Mesendoderm (in vitro differentiated cells): ENCODE measurements at regions not wholly inside any gene's neighbourhood (a gene's known extent, or its start where the extent isn't known, plus 50 kb on each side); places are given as distances from the start of the nearest gene placed in this dataset.

Experiments
- DNase-seq: peaks from one replicate; pipeline ENCODE4 v3.0.0; 2013
- H2AK5ac ChIP-seq: 2 replicates; pipeline ENCODE4 v1.6.1; 2013; ENCODE audit warnings: low read length, inconsistent platforms
- H2BK120ac ChIP-seq: 2 replicates; pipeline ENCODE4 v1.6.1; 2013; ENCODE audit warnings: low read depth, mild to moderate bottlenecking, low read length, moderate library complexity, mixed read lengths
- H2BK15ac ChIP-seq: replicated peaks from 2 replicates; pipeline ENCODE4 v1.6.1; 2013; ENCODE audit warnings: low read depth, mild to moderate bottlenecking, moderate library complexity
- H2BK5ac ChIP-seq: 2 replicates; pipeline ENCODE4 v1.6.1; 2013; ENCODE audit warnings: low read length, inconsistent platforms
- H3K18ac ChIP-seq: 2 replicates; pipeline ENCODE4 v1.6.1; 2013; ENCODE audit warnings: mild to moderate bottlenecking, low read length, mixed read lengths
- H3K23ac ChIP-seq: one replicate; pipeline ENCODE4 v1.6.1; 2013; ENCODE audit warnings: low read length
- H3K27ac ChIP-seq: 2 replicates; pipeline ENCODE4 v1.5.1; 2013; ENCODE audit warnings: low read depth, mild to moderate bottlenecking, inconsistent platforms, low read length, moderate library complexity
- H3K27me3 ChIP-seq: 2 replicates; pipeline ENCODE4 v1.6.1; 2013; ENCODE audit warnings: low read length, control low read depth, mild to moderate bottlenecking, inconsistent platforms; ENCODE audit not compliant: insufficient read depth, poor library complexity
- H3K36me3 ChIP-seq: 2 replicates; pipeline ENCODE4 v1.6.1; 2013; ENCODE audit warnings: low read length, inconsistent platforms; ENCODE audit not compliant: control insufficient read depth, insufficient read depth
- H3K4ac ChIP-seq: one replicate; pipeline ENCODE4 v1.6.1; 2013; ENCODE audit warnings: low read depth, mild to moderate bottlenecking, low read length, moderate library complexity
- H3K4me1 ChIP-seq: 2 replicates; pipeline ENCODE4 v1.6.1; 2013; ENCODE audit warnings: low read depth, low read length, inconsistent platforms; ENCODE audit not compliant: control insufficient read depth
- H3K4me2 ChIP-seq: 2 replicates; pipeline ENCODE4 v1.6.1; 2013; ENCODE audit warnings: low read length
- H3K4me3 ChIP-seq: 2 replicates; pipeline ENCODE4 v1.5.1; 2013; ENCODE audit warnings: mild to moderate bottlenecking, low read length
- H3K56ac ChIP-seq: one replicate; pipeline ENCODE4 v1.6.1; 2013; ENCODE audit warnings: low read length
- H3K79me1 ChIP-seq: 2 replicates; pipeline ENCODE4 v1.6.1; 2013; ENCODE audit warnings: low read length, inconsistent platforms
- H3K79me2 ChIP-seq: 2 replicates; pipeline ENCODE4 v1.6.1; 2013; ENCODE audit warnings: mild to moderate bottlenecking, low read length; ENCODE audit not compliant: control insufficient read depth, insufficient read depth
- H3K9ac ChIP-seq: 2 replicates; pipeline ENCODE4 v1.6.1; 2013; ENCODE audit warnings: low read length, inconsistent platforms
- H4K5ac ChIP-seq: one replicate; pipeline ENCODE4 v1.6.1; 2013; ENCODE audit warnings: low read length
- H4K8ac ChIP-seq: one replicate; pipeline ENCODE4 v1.6.1; 2013; ENCODE audit warnings: low read depth, mild to moderate bottlenecking, control low read depth, low read length, moderate library complexity
- WGBS: extraction: QIAGEN DNeasy Blood & Tissue Kit; methylation state at CpG from one replicate; pipeline ENCODE4 v1.1.7; 2013; ENCODE audit warnings: low lambda C conversion rate, missing lambda C conversion rate; ENCODE audit not compliant: insufficient coverage; ENCODE audit errors: extremely low coverage; 5-methylcytosine and 5-hydroxymethylcytosine counted together

DNA sequence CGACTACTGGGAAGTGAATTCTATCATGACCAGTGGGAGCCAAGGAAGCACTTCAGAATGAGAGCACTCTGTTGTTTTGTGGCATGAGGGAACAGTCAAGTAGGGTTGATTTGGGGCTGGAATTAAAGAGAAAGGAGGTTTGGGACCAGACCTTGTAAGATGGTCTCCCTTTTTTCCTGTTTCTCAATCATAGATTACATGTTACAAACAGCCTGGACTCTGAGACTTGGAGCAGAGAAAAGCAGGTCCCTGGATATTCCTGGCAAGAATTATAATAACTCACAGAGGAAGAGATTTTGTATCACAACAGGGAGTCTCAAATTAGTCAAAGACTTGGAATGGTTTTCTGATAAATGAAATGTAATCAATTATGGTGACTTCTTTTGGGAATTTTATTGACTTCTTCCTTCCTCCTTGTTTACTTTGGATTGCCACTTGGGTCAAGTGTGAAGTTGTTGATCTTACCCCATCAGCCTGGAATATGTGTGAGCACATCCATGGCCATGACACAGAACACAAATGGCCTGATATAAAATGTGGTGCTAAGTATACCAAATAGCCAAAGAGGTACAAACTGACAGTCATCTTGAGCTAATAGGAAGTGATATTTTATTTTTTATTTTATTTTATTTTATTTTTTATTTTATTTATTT, 131.0 kb upstream of the OSMR start:
- Histone ChIP-seq H2BK120ac (no peak overlapping the region), H2BK5ac (no peak overlapping the region), H3K4ac (no peak overlapping the region), H3K79me1 (no peaks in the 10 kb centered on the region), H3K4me2 (no peak overlapping the region), H3K79me2 (no peaks in the 10 kb centered on the region), H3K27ac (no peak overlapping the region), H3K4me1 (peaks cover 9% of the 10 kb centered on the region), H3K36me3 (no peaks in the 10 kb centered on the region), H3K56ac (no peak overlapping the region), H3K9ac (no peak overlapping the region), H3K23ac (no peak overlapping the region), H4K8ac (no peak overlapping the region), H4K5ac (no peak overlapping the region), H2AK5ac (no peak overlapping the region), H3K18ac (no peak overlapping the region), H3K27me3 (no peaks in the 10 kb centered on the region), H3K4me3 (no peak overlapping the region), H2BK15ac (no peak overlapping the region)
- no peak for DNase-seq
- WGBS: no CpG with 5 or more reads among the region's 1 CpG

- H3K9ac ChIP-seq: no peak overlapping the region
- no peak overlapping the region for H3K27ac ChIP-seq
- no peak overlapping the region for H2BK15ac ChIP-seq
- no peak overlapping the region for H2BK120ac ChIP-seq
- H3K23ac ChIP-seq: no peak overlapping the region
- H4K8ac ChIP-seq: no peak overlapping the region
- no peak overlapping the region for H2BK5ac ChIP-seq
- peak; percentile 76 for DNase-seq
- no peak overlapping the region for H4K5ac ChIP-seq
- H3K18ac ChIP-seq: no peak overlapping the region
- H3K4me1 ChIP-seq: peaks cover 12% of the 10 kb centered on the region
- no peak overlapping the region for H3K4me2 ChIP-seq
- no peaks in the 10 kb centered on the region for H3K27me3 ChIP-seq
- no peaks in the 10 kb centered on the region for H3K36me3 ChIP-seq
- no CpG with 5 or more reads among the region's 1 CpG for WGBS
- H3K4me3 ChIP-seq: no peak overlapping the region
- H3K4ac ChIP-seq: no peak overlapping the region
- no peak overlapping the region for H2AK5ac ChIP-seq
- no peaks in the 10 kb centered on the region for H3K79me2 ChIP-seq
- no peaks in the 10 kb centered on the region for H3K79me1 ChIP-seq
- no peak overlapping the region for H3K56ac ChIP-seq
Measured at GRCh38 chr5:38715696-38716095, 130.1 kb upstream of the OSMR start.

GRCh38 chr5:38716516-38716915, 129.3 kb upstream of the OSMR start:
- Histone ChIP-seq H4K8ac (no peak overlapping the region), H3K4me1 (peaks cover 12% of the 10 kb centered on the region), H3K9ac (no peak overlapping the region), H4K5ac (no peak overlapping the region), H3K27ac (no peak overlapping the region), H3K79me1 (no peaks in the 10 kb centered on the region), H2AK5ac (no peak overlapping the region), H3K36me3 (no peaks in the 10 kb centered on the region), H3K4me3 (no peak overlapping the region), H3K4ac (no peak overlapping the region), H3K79me2 (no peaks in the 10 kb centered on the region), H2BK15ac (no peak overlapping the region), H3K4me2 (no peak overlapping the region), H3K18ac (no peak overlapping the region), H3K27me3 (no peaks in the 10 kb centered on the region), H3K56ac (no peak overlapping the region), H3K23ac (no peak overlapping the region), H2BK120ac (no peak overlapping the region), H2BK5ac (no peak overlapping the region)
- no CpG with 5 or more reads among the region's 5 CpGs for WGBS
- no peak for DNase-seq

GRCh38 chr5:38718771-38719391, 126.9 kb upstream of the OSMR start:
- H3K56ac ChIP-seq: peak overlapping the region; percentile 47
- peak; percentile 73 for DNase-seq
- H3K18ac ChIP-seq: no peak overlapping the region
- H3K4me1 ChIP-seq: peaks cover 12% of the 10 kb centered on the region
- no peak overlapping the region for H4K5ac ChIP-seq
- no peak overlapping the region for H4K8ac ChIP-seq
- no peaks in the 10 kb centered on the region for H3K79me1 ChIP-seq
- WGBS: no CpG with 5 or more reads among the region's 6 CpGs
- no peaks in the 10 kb centered on the region for H3K36me3 ChIP-seq
- H2BK15ac ChIP-seq: no peak overlapping the region
- no peaks in the 10 kb centered on the region for H3K79me2 ChIP-seq
- no peak overlapping the region for H2AK5ac ChIP-seq
- H3K23ac ChIP-seq: no peak overlapping the region
- no peak overlapping the region for H3K9ac ChIP-seq
- H3K4ac ChIP-seq: no peak overlapping the region
- no peaks in the 10 kb centered on the region for H3K27me3 ChIP-seq
- peak overlapping the region; percentile 76 for H2BK5ac ChIP-seq
- no peak overlapping the region for H3K4me2 ChIP-seq
- H3K4me3 ChIP-seq: no peak overlapping the region
- no peak overlapping the region for H2BK120ac ChIP-seq
- H3K27ac ChIP-seq: peak overlapping the region; percentile 45

DNA sequence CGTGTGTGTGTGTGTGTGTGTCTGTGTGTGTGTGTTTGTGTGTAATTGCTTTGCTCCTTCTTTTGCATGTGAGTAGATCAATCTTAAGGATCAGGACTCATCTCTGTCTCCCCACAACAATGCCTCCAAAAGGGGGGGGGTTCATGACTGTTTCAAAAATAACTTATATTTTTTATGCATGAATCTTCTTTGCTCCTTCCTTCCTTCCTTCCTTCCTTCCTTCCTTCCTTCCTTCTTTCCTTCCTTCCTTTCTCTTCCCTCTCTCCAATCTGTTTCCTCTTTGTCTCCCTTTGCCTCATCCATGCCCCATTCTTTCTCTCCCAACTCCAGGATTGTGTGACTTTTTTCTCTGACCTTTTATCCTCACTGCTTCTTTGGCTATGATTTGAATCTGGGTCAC, 126.4 kb upstream of the OSMR start:
- H4K8ac ChIP-seq: no peak overlapping the region

More for the DNA sequence above, 126.4 kb upstream of the OSMR start:
- Histone ChIP-seq H2BK15ac (no peak overlapping the region), H3K18ac (no peak overlapping the region), H3K4me1 (peaks cover 14% of the 10 kb centered on the region), H2BK5ac (peak overlapping the region; percentile 76), H3K4me3 (no peak overlapping the region), H3K23ac (no peak overlapping the region), H3K27ac (no peak overlapping the region), H3K4me2 (no peak overlapping the region), H3K4ac (no peak overlapping the region), H3K27me3 (no peaks in the 10 kb centered on the region), H4K5ac (no peak overlapping the region), H3K79me2 (no peaks in the 10 kb centered on the region), H3K9ac (no peak overlapping the region), H3K36me3 (no peaks in the 10 kb centered on the region), H3K56ac (peak overlapping the region; percentile 35), H2AK5ac (peak overlapping the region; percentile 61), H2BK120ac (no peak overlapping the region), H3K79me1 (no peaks in the 10 kb centered on the region)
- WGBS: no CpG with 5 or more reads among the region's 1 CpG
- DNase-seq: no peak
